Astrocyte (in vitro differentiated cells and primary cell): ENCODE measurements at regions not wholly inside any gene's neighbourhood (a gene's known extent, or its start where the extent isn't known, plus 50 kb on each side); places are given as distances from the start of the nearest gene placed in this dataset.

Experiments
- DNase-seq: peaks from one replicate; pipeline ENCODE4 v3.0.0-alpha.2; 2010; ENCODE audit warnings: low read depth
- FAIRE-seq: peaks from 2 replicates; lab custom pipeline; 2011; peaks lifted over from hg19 to GRCh38; lab: Jason Lieb, UNC
- H2AFZ ChIP-seq: 2 replicates; pipeline ENCODE4 v1.6.0; 2012; ENCODE audit warnings: low read depth, low read length, inconsistent platforms
- H3K27ac ChIP-seq: 2 replicates; pipeline ENCODE4 v1.5.1; 2011; ENCODE audit warnings: low read depth, low read length, inconsistent platforms
- H3K27me3 ChIP-seq: 2 replicates; pipeline ENCODE4 v1.6.0; 2011; ENCODE audit warnings: low read length, inconsistent platforms; ENCODE audit not compliant: insufficient read depth
- H3K36me3 ChIP-seq: 2 replicates; pipeline ENCODE4 v1.5.1; 2011; ENCODE audit warnings: low read length, inconsistent platforms; ENCODE audit not compliant: insufficient read depth
- H3K4me1 ChIP-seq: 2 replicates; pipeline ENCODE4 v1.5.1; 2011; ENCODE audit warnings: low read length, inconsistent platforms; ENCODE audit not compliant: insufficient read depth
- H3K4me2 ChIP-seq: 2 replicates; pipeline ENCODE4 v1.6.0; 2012; ENCODE audit warnings: low read length, inconsistent platforms
- H3K4me3 ChIP-seq: 2 replicates; pipeline ENCODE4 v1.5.1; 2011; ENCODE audit warnings: low read depth, mild to moderate bottlenecking, low read length, inconsistent platforms; ENCODE audit not compliant: insufficient read depth
- H3K79me2 ChIP-seq: 2 replicates; pipeline ENCODE4 v1.6.0; 2012; ENCODE audit warnings: mild to moderate bottlenecking, low read length, inconsistent platforms; ENCODE audit not compliant: insufficient read depth
- H3K9ac ChIP-seq: 2 replicates; pipeline ENCODE4 v1.6.0; 2012; ENCODE audit warnings: mild to moderate bottlenecking, low read length, inconsistent platforms
- H3K9me3 ChIP-seq: 2 replicates; pipeline ENCODE4 v1.5.1; 2012; ENCODE audit warnings: low read depth, mild to moderate bottlenecking, low read length, inconsistent platforms; ENCODE audit not compliant: insufficient read depth
- H4K20me1 ChIP-seq: 2 replicates; pipeline ENCODE4 v1.6.0; 2012; ENCODE audit warnings: low read length, inconsistent platforms; ENCODE audit not compliant: insufficient read depth
- H3K27ac Mint-ChIP-seq: one replicate; pipeline ENCODE4 v1.8.0; 2021; ENCODE audit warnings: mild to moderate bottlenecking, mixed read lengths; ENCODE audit not compliant: unreplicated experiment
- H3K27me3 Mint-ChIP-seq: one replicate; pipeline ENCODE4 v1.8.0; 2021; ENCODE audit warnings: low read depth, mixed read lengths; ENCODE audit not compliant: unreplicated experiment
- H3K36me3 Mint-ChIP-seq: one replicate; pipeline ENCODE4 v1.8.0; 2021; ENCODE audit warnings: low read depth, mixed read lengths; ENCODE audit not compliant: unreplicated experiment
- H3K4me1 Mint-ChIP-seq: one replicate; pipeline ENCODE4 v1.8.0; 2021; ENCODE audit warnings: low read depth, mixed read lengths; ENCODE audit not compliant: unreplicated experiment
- H3K4me3 Mint-ChIP-seq: one replicate; pipeline ENCODE4 v1.8.0; 2021; ENCODE audit warnings: mild to moderate bottlenecking, moderate library complexity, mixed read lengths; ENCODE audit not compliant: unreplicated experiment
- H3K9me3 Mint-ChIP-seq: one replicate; pipeline ENCODE4 v1.8.0; 2021; ENCODE audit warnings: mild to moderate bottlenecking, mixed read lengths; ENCODE audit not compliant: unreplicated experiment
- EZH2 ChIP-seq: IDR thresholded peaks from 2 replicates; pipeline ENCODE4 v1.6.1; 2012; ENCODE audit warnings: mild to moderate bottlenecking, low read length, inconsistent platforms; ENCODE audit not compliant: insufficient read depth
- TF ChIP-seq, protein P1 (sequence below): IDR thresholded peaks from 2 replicates; pipeline ENCODE4 v1.5.1; 2011; ENCODE audit warnings: low read depth, mild to moderate bottlenecking, inconsistent platforms, low read length, moderate library complexity; ENCODE audit not compliant: insufficient read depth

DNA sequence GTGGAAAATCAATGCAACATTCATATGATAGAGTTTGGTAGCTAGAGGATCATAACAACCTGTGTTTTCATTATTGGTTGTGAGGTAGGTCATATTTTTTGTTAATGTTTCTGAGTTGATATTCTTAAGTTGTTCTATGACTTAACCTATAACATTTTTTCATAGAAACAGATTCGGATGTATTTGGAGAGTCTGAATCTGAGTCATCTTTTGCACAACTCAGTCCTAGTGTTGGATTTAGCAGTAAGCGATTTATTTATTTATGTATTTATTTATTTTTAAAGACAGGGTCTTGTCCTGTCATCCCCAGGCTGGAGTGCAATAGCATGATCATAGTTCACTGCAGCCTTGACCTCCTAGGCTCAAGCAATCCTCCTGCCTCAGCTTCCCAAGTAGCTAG, 292.8 kb upstream of the ZNF717 start:
- H3K4me3 Mint-ChIP-seq = no peak overlapping the region
- no peaks in the 10 kb centered on the region for H3K36me3 Mint-ChIP-seq
- H3K4me2 ChIP-seq = no peak overlapping the region
- H3K4me3 ChIP-seq = no peak overlapping the region
- H3K9me3 Mint-ChIP-seq = no peaks in the 10 kb centered on the region
- H3K4me1 Mint-ChIP-seq = no peaks in the 10 kb centered on the region
- no peak for FAIRE-seq
- no peak overlapping the region for H3K9ac ChIP-seq
- no peak for DNase-seq
- H4K20me1 ChIP-seq = no peaks in the 10 kb centered on the region
- no peaks in the 10 kb centered on the region for H3K79me2 ChIP-seq
- H3K27me3 Mint-ChIP-seq = no peaks in the 10 kb centered on the region
- H3K9me3 ChIP-seq = no peaks in the 10 kb centered on the region
- H3K27ac Mint-ChIP-seq = no peak overlapping the region
- no peak overlapping the region for H2AFZ ChIP-seq
- TF ChIP-seq EZH2 = no peak
- TF ChIP-seq, protein P1, sequence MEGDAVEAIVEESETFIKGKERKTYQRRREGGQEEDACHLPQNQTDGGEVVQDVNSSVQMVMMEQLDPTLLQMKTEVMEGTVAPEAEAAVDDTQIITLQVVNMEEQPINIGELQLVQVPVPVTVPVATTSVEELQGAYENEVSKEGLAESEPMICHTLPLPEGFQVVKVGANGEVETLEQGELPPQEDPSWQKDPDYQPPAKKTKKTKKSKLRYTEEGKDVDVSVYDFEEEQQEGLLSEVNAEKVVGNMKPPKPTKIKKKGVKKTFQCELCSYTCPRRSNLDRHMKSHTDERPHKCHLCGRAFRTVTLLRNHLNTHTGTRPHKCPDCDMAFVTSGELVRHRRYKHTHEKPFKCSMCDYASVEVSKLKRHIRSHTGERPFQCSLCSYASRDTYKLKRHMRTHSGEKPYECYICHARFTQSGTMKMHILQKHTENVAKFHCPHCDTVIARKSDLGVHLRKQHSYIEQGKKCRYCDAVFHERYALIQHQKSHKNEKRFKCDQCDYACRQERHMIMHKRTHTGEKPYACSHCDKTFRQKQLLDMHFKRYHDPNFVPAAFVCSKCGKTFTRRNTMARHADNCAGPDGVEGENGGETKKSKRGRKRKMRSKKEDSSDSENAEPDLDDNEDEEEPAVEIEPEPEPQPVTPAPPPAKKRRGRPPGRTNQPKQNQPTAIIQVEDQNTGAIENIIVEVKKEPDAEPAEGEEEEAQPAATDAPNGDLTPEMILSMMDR = no peak
- no peaks in the 10 kb centered on the region for H3K4me1 ChIP-seq
- no peak overlapping the region for H3K27ac ChIP-seq
- H3K36me3 ChIP-seq = no peaks in the 10 kb centered on the region
- H3K27me3 ChIP-seq = no peaks in the 10 kb centered on the region

DNA sequence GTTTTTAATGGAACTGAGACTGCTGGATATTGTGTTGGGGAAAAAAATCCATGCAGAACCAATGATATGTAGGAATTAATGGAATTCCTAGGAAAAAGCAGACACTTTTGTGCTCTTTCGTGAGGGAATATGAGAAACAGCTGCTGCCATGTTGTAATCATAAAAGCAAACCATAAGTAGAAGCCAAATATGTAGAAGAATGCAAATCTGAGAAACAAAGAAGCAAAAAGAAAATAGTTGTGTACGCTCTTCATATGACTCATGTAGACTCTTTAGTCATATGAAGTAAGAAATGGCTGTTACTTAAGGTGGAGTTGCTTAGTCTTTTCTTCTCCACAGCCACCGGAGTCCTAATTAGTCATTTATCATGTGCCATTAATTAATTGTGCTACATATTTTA, 298.6 kb upstream of the ZNF717 start:
- no peak overlapping the region for H3K27ac ChIP-seq
- FAIRE-seq = no peak
- H3K4me2 ChIP-seq = peak overlapping the region; percentile 21
- no peak overlapping the region for H3K4me3 ChIP-seq
- peaks cover 2% of the 10 kb centered on the region for H3K9me3 ChIP-seq
- H3K27me3 ChIP-seq = no peaks in the 10 kb centered on the region
- H3K9ac ChIP-seq = no peak overlapping the region
- H3K36me3 ChIP-seq = no peaks in the 10 kb centered on the region
- peak; percentile 14 for DNase-seq
- Mint-ChIP-seq H3K36me3 (no peaks in the 10 kb centered on the region), H3K27ac (no peak overlapping the region), H3K9me3 (no peaks in the 10 kb centered on the region), H3K4me1 (no peaks in the 10 kb centered on the region), H3K27me3 (no peaks in the 10 kb centered on the region), H3K4me3 (no peak overlapping the region)
- TF ChIP-seq EZH2 = no peak
- TF ChIP-seq, protein P1 = no peak
- H4K20me1 ChIP-seq = no peaks in the 10 kb centered on the region
- no peaks in the 10 kb centered on the region for H3K79me2 ChIP-seq
- no peaks in the 10 kb centered on the region for H3K4me1 ChIP-seq
- no peak overlapping the region for H2AFZ ChIP-seq

DNA sequence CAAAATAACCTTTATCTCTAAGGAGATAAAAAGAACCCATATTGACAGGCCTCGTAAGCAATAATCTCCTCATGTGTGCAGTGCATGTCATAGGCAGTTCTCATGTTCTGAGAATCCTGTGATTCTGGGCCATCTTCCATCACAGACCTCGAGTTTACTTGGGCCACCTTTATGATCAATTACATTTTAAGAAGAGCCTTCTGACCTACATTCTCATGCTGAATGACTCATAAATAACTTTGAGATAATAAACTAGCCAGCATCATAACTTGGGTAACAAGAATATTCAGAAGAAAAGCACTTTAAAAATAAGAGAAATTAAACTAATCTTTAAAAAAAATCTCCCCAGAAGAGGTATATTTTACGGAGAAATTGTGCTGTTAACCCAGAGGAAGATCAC, 310.7 kb upstream of the ZNF717 start:
- no peak overlapping the region for H3K9ac ChIP-seq
- Mint-ChIP-seq H3K9me3 (no peaks in the 10 kb centered on the region), H3K36me3 (no peaks in the 10 kb centered on the region), H3K27me3 (no peaks in the 10 kb centered on the region), H3K4me3 (no peak overlapping the region), H3K4me1 (no peaks in the 10 kb centered on the region), H3K27ac (no peak overlapping the region)
- DNase-seq (peak; percentile 49), FAIRE-seq (no peak)
- H3K9me3 ChIP-seq = no peaks in the 10 kb centered on the region
- peaks cover 2% of the 10 kb centered on the region for H3K4me1 ChIP-seq
- no peak overlapping the region for H3K27ac ChIP-seq
- H4K20me1 ChIP-seq = no peaks in the 10 kb centered on the region
- TF ChIP-seq EZH2 = no peak
- TF ChIP-seq, protein P1 = no peak
- H3K36me3 ChIP-seq = no peaks in the 10 kb centered on the region
- no peaks in the 10 kb centered on the region for H3K79me2 ChIP-seq
- no peak overlapping the region for H3K4me3 ChIP-seq
- H3K27me3 ChIP-seq = no peaks in the 10 kb centered on the region
- no peak overlapping the region for H2AFZ ChIP-seq
- no peak overlapping the region for H3K4me2 ChIP-seq
